SK-N-SH (cell line): ENCODE measurements at regions not wholly inside any gene's neighbourhood (a gene's known extent, or its start where the extent isn't known, plus 50 kb on each side); places are given as distances from the start of the nearest gene placed in this dataset.

Experiments used
- CTCF ChIA-PET: fragments of 300-600, 350-600 bp; formaldehyde crosslinking; extraction: SDS; loops from one replicate; lab custom pipeline; 2021; lab: Yijun Ruan, JAX
- POLR2A ChIA-PET: fragments of 350-600 bp; sonication (Branson Sonifier 250); formaldehyde crosslinking; extraction: SDS; loops from one replicate; lab custom pipeline; 2020; ENCODE audit warnings: antibody characterized with exemption, inconsistent platforms; lab: Yijun Ruan, JAX
- DNase-seq: peaks from one replicate; pipeline ENCODE4 v3.0.0; 2012
- H2AFZ ChIP-seq: fragments of 200-600 bp; sonication (generic); 2 replicates; pipeline ENCODE4 v1.8.1; 2016; ENCODE audit warnings: antibody characterized with exemption, mild to moderate bottlenecking, low read depth
- H3F3A ChIP-seq: fragments of 200-600 bp; sonication (generic); replicated peaks from 2 replicates; pipeline ENCODE3; 2016; ENCODE audit warnings: antibody characterized with exemption, mild to moderate bottlenecking; ENCODE audit not compliant: insufficient read depth
- H3K27ac ChIP-seq, 2 experiments: fragments of 200-500 bp in 1 of 2; fragments of 200-600 bp in 1 of 2; sonication (Bioruptor generic) in 1 of 2; sonication (generic), shearing (Covaris generic) in 1 of 2; 2 replicates each; pipeline versions ENCODE4 v1.5.1 to v1.6.1; 2014 to 2016; ENCODE audit warnings: low read depth in 2 of 2, inconsistent platforms in 1 of 2, low read length in 1 of 2, mild to moderate bottlenecking in 1 of 2, mixed read lengths in 1 of 2
- H3K27me3 ChIP-seq: fragments of 200-600 bp; sonication (generic), shearing (Covaris generic); 2 replicates; pipeline ENCODE4 v1.6.1; 2016; ENCODE audit warnings: mixed run types; ENCODE audit not compliant: insufficient read depth
- H3K36me3 ChIP-seq, 2 experiments: fragments of 200-500 bp in 1 of 2; fragments of 200-600 bp in 1 of 2; sonication (Bioruptor generic) in 1 of 2; sonication (generic) in 1 of 2; replicated peaks in 1 of 2; 2 replicates each; pipeline versions ENCODE3 to v1.5.1; 2014 to 2016; ENCODE audit warnings: low read length in 1 of 2, mild to moderate bottlenecking in 1 of 2; ENCODE audit not compliant: insufficient read depth in 2 of 2, control insufficient read depth in 1 of 2
- H3K4me1 ChIP-seq, 2 experiments: fragments of 200-500 bp in 1 of 2; fragments of 200-600 bp in 1 of 2; sonication (Bioruptor generic) in 1 of 2; sonication (generic), shearing (Covaris generic) in 1 of 2; 2 replicates each; pipeline versions ENCODE4 v1.5.1 to v1.6.1; 2014 to 2016; ENCODE audit warnings: low read depth in 1 of 2, low read length in 1 of 2, mixed run types in 1 of 2; ENCODE audit not compliant: insufficient read depth in 2 of 2, control insufficient read depth in 1 of 2
- H3K4me2 ChIP-seq: fragments of 200-600 bp; sonication (generic), shearing (Covaris generic); 2 replicates; pipeline ENCODE4 v1.6.1; 2017; ENCODE audit warnings: mixed run types
- H3K4me3 ChIP-seq, 2 experiments: fragments of 200-500 bp in 1 of 2; fragments of 200-600 bp in 1 of 2; sonication (Bioruptor generic) in 1 of 2; sonication (generic), shearing (Covaris generic) in 1 of 2; 2 replicates each; pipeline versions ENCODE4 v1.5.1 to v1.8.1; 2014 to 2016; ENCODE audit warnings: low read depth in 2 of 2, inconsistent platforms in 1 of 2, low read length in 1 of 2, mild to moderate bottlenecking in 1 of 2, mixed read lengths in 1 of 2, moderate library complexity in 1 of 2
- H3K79me2 ChIP-seq: fragments of 200-600 bp; sonication (generic); 2 replicates; pipeline ENCODE4 v1.8.1; 2017; ENCODE audit warnings: mild to moderate bottlenecking; ENCODE audit not compliant: insufficient read depth
- H3K9ac ChIP-seq: fragments of 200-600 bp; sonication (generic); 2 replicates; pipeline ENCODE4 v1.6.1; 2017; ENCODE audit warnings: mixed run types
- H3K9me2 ChIP-seq: fragments of 200-600 bp; sonication (generic); 2 replicates; pipeline ENCODE4 v1.6.1; 2017; ENCODE audit warnings: mixed run types
- H3K9me3 ChIP-seq: fragments of 200-600 bp; sonication (generic); 2 replicates; pipeline ENCODE4 v1.6.1; 2017; ENCODE audit warnings: mixed run types, mild to moderate bottlenecking, moderate library complexity
- H4K20me1 ChIP-seq: fragments of 200-600 bp; sonication (generic); 2 replicates; pipeline ENCODE4 v1.6.1; 2017; ENCODE audit warnings: mild to moderate bottlenecking, mixed run types; ENCODE audit not compliant: insufficient read depth
- CHD2 ChIP-seq: fragments of 150-350 bp; IDR thresholded peaks from 2 replicates; pipeline ENCODE4 v1.6.1; 2018; ENCODE audit warnings: low read length; ENCODE audit not compliant: partially characterized antibody
- EP300 ChIP-seq, 2 experiments: IDR thresholded peaks; 2 replicates each; pipeline versions ENCODE4 v1.4.0 to v1.6.1; 2012; ENCODE audit warnings: borderline replicate concordance in 1 of 2, low read depth in 1 of 2, low read length in 1 of 2
- FOXJ3 ChIP-seq: sonication (generic); formaldehyde crosslinking; IDR thresholded peaks from 2 replicates; pipeline ENCODE4 v1.5.1; 2020; ENCODE audit warnings: mild to moderate bottlenecking, missing genetic modification reagents
- MXI1 ChIP-seq: IDR thresholded peaks from 2 replicates; pipeline ENCODE4 v1.6.1; 2012; ENCODE audit warnings: mild to moderate bottlenecking, low read depth, low read length, improper control_type of control experiment
- NRF1 ChIP-seq: IDR thresholded peaks from 2 replicates; pipeline ENCODE4 v1.6.1; 2012; ENCODE audit warnings: low read depth, mild to moderate bottlenecking, low read length
- RCOR1 ChIP-seq: fragments of 150-350 bp; IDR thresholded peaks from 2 replicates; pipeline ENCODE4 v1.6.1; 2017; ENCODE audit warnings: antibody characterized with exemption, low read length
- RXRA ChIP-seq: IDR thresholded peaks from 2 replicates; pipeline ENCODE4 v1.4.0; 2012; ENCODE audit warnings: low read depth, mild to moderate bottlenecking, borderline replicate concordance
- SIN3A ChIP-seq: IDR thresholded peaks from 2 replicates; pipeline ENCODE4 v1.6.1; 2012; ENCODE audit warnings: low read depth, mild to moderate bottlenecking, low read length, moderate library complexity, borderline replicate concordance
- TAF1 ChIP-seq: IDR thresholded peaks from 2 replicates; pipeline ENCODE4 v1.6.1; 2012; ENCODE audit warnings: low read depth, mild to moderate bottlenecking, low read length, moderate library complexity, borderline replicate concordance
- TCF12 ChIP-seq: IDR thresholded peaks from 2 replicates; pipeline ENCODE4 v1.4.0; 2012
- TEAD4 ChIP-seq: IDR thresholded peaks from 2 replicates; pipeline ENCODE4 v1.4.0; 2012; ENCODE audit warnings: mild to moderate bottlenecking, borderline replicate concordance; ENCODE audit not compliant: insufficient read depth
- USF1 ChIP-seq: IDR thresholded peaks from 2 replicates; pipeline ENCODE4 v1.4.0; 2012; ENCODE audit warnings: low read depth, borderline replicate concordance
- YY1 ChIP-seq: IDR thresholded peaks from 2 replicates; pipeline ENCODE4 v1.4.0; 2012; ENCODE audit warnings: low read depth, mild to moderate bottlenecking
- WGBS: methylation state at CpG from one replicate; pipeline ENCODE4 v1.1.6; 2017; ENCODE audit warnings: low lambda C conversion rate; 5-methylcytosine and 5-hydroxymethylcytosine counted together
- TF ChIP-seq, protein P1 (sequence below): IDR thresholded peaks from 2 replicates; pipeline ENCODE4 v1.4.0; 2012; ENCODE audit warnings: low read depth, borderline replicate concordance
- TF ChIP-seq, protein P2 (sequence below): IDR thresholded peaks from 2 replicates; pipeline ENCODE4; 2012
- TF ChIP-seq, protein P3 (sequence below): fragments of 150-350 bp; IDR thresholded peaks from 2 replicates; pipeline ENCODE4 v1.6.1; 2017; ENCODE audit warnings: antibody characterized with exemption, low read length, low read depth, borderline replicate concordance

DNA sequence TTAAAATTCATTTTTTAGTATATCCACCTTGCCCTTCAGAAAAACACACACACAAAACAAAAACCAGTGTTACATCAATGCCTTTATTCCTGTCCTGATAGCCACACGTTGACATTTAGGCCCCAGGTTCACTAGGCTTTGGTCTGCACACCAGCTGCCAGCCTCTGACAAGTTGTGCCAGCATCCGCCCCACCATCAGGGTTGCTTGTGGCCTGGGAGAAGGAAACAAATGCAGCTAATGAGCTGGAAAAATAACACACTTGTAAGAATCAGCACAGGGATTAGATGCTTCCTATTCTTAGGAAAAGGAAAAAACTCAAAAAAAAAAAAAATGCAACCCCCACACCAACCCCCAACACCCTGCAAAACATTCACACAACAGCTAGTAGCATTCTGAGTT, 404.0 kb upstream of the GRIA1 start:
- H3K9me2 ChIP-seq = no peaks in the 10 kb centered on the region
- no peak for TF ChIP-seq RCOR1
- TF ChIP-seq RXRA = no peak
- no peak for TF ChIP-seq TEAD4
- TF ChIP-seq, protein P1, sequence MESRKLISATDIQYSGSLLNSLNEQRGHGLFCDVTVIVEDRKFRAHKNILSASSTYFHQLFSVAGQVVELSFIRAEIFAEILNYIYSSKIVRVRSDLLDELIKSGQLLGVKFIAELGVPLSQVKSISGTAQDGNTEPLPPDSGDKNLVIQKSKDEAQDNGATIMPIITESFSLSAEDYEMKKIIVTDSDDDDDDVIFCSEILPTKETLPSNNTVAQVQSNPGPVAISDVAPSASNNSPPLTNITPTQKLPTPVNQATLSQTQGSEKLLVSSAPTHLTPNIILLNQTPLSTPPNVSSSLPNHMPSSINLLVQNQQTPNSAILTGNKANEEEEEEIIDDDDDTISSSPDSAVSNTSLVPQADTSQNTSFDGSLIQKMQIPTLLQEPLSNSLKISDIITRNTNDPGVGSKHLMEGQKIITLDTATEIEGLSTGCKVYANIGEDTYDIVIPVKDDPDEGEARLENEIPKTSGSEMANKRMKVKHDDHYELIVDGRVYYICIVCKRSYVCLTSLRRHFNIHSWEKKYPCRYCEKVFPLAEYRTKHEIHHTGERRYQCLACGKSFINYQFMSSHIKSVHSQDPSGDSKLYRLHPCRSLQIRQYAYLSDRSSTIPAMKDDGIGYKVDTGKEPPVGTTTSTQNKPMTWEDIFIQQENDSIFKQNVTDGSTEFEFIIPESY = no peak
- TF ChIP-seq MXI1 = no peak
- TF ChIP-seq, protein P2, sequence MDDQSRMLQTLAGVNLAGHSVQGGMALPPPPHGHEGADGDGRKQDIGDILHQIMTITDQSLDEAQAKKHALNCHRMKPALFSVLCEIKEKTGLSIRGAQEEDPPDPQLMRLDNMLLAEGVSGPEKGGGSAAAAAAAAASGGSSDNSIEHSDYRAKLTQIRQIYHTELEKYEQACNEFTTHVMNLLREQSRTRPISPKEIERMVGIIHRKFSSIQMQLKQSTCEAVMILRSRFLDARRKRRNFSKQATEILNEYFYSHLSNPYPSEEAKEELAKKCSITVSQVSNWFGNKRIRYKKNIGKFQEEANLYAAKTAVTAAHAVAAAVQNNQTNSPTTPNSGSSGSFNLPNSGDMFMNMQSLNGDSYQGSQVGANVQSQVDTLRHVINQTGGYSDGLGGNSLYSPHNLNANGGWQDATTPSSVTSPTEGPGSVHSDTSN = no peak
- no peak for TF ChIP-seq YY1
- no peak for TF ChIP-seq FOXJ3
- TF ChIP-seq EP300 (IDR thresholded peaks at IDR 0.05; ENCODE audit: borderline replicate concordance in 1 of 2, low read depth in 1 of 2, low read length in 1 of 2) = no peak
- TF ChIP-seq CHD2 = no peak
- DNase-seq = no peak
- H3K9ac ChIP-seq = no peak overlapping the region
- no peaks in the 10 kb centered on the region for H3K9me3 ChIP-seq
- H4K20me1 ChIP-seq = no peaks in the 10 kb centered on the region
- no peak overlapping the region for H3K27ac ChIP-seq
- ChIA-PET CTCF (no interaction called here), POLR2A (no interaction called here)
- H3K36me3 ChIP-seq = no peaks in the 10 kb centered on the region
- H3F3A ChIP-seq = no peaks in the 10 kb centered on the region
- WGBS = 5% methylated on average over 2 of the region's 2 CpGs
- H2AFZ ChIP-seq = no peak overlapping the region
- no peaks in the 10 kb centered on the region for H3K79me2 ChIP-seq
- H3K27me3 ChIP-seq = no peaks in the 10 kb centered on the region
- no peaks in the 10 kb centered on the region for H3K4me1 ChIP-seq
- no peak overlapping the region for H3K4me2 ChIP-seq
- H3K4me3 ChIP-seq = no peak overlapping the region

GRCh38 chr5:153088538-153088937, 401.9 kb upstream of the GRIA1 start:
- Histone ChIP-seq H3K27me3 (no peaks in the 10 kb centered on the region), H2AFZ (no peak overlapping the region), H3K4me3 (no peak overlapping the region), H3K4me2 (no peak overlapping the region), H3K4me1 (no peaks in the 10 kb centered on the region), H3K9ac (no peak overlapping the region), H3K27ac (no peak overlapping the region), H3K9me3 (no peaks in the 10 kb centered on the region), H3K36me3 (no peaks in the 10 kb centered on the region), H4K20me1 (no peaks in the 10 kb centered on the region), H3K9me2 (no peaks in the 10 kb centered on the region), H3F3A (no peaks in the 10 kb centered on the region), H3K79me2 (no peaks in the 10 kb centered on the region)
- POLR2A ChIA-PET = no interaction called here
- CTCF ChIA-PET = no interaction called here
- 5% methylated on average over 1 of the region's 1 CpG for WGBS
- no peak for TF ChIP-seq TCF12
- TF ChIP-seq TAF1 = no peak
- TF ChIP-seq USF1 = no peak
- no peak for TF ChIP-seq NRF1
- TF ChIP-seq, protein P3, sequence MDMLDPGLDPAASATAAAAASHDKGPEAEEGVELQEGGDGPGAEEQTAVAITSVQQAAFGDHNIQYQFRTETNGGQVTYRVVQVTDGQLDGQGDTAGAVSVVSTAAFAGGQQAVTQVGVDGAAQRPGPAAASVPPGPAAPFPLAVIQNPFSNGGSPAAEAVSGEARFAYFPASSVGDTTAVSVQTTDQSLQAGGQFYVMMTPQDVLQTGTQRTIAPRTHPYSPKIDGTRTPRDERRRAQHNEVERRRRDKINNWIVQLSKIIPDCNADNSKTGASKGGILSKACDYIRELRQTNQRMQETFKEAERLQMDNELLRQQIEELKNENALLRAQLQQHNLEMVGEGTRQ = no peak
- TF ChIP-seq SIN3A = no peak
- TF ChIP-seq, protein P2 = no peak
- DNase-seq = no peak
